ENCODE measurements at regions not wholly inside any gene's neighbourhood (a gene's known extent, or its start where the extent isn't known, plus 50 kb on each side); places are given as distances from the start of the nearest gene placed in this dataset.

DNA sequence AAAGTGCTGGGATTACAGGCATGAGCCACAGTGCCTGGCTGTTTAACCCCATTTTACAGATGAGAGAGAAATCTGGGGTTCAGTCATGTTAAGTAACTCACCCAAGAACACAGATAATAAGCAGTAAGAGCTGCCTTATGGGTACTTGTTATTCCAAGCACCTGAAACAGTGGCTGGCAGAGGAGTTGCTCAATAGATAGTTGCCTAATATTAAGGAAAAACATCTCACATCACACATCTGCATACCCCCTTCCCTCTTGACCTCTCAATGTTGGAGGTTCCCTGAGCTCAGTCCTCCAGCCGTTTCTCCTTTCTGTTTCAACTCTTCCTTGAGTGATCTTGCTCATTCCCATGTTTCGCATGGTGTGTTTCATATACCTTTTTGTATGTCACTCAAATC, 401.9 kb downstream of the KLF12 start:
- H3K27me3 ChIP-seq: no peaks in the 10 kb centered on the region
- TF ChIP-seq, protein P1, sequence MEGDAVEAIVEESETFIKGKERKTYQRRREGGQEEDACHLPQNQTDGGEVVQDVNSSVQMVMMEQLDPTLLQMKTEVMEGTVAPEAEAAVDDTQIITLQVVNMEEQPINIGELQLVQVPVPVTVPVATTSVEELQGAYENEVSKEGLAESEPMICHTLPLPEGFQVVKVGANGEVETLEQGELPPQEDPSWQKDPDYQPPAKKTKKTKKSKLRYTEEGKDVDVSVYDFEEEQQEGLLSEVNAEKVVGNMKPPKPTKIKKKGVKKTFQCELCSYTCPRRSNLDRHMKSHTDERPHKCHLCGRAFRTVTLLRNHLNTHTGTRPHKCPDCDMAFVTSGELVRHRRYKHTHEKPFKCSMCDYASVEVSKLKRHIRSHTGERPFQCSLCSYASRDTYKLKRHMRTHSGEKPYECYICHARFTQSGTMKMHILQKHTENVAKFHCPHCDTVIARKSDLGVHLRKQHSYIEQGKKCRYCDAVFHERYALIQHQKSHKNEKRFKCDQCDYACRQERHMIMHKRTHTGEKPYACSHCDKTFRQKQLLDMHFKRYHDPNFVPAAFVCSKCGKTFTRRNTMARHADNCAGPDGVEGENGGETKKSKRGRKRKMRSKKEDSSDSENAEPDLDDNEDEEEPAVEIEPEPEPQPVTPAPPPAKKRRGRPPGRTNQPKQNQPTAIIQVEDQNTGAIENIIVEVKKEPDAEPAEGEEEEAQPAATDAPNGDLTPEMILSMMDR (IDR thresholded peaks at IDR 0.05): no peak
- no peak overlapping the region for H3K27ac ChIP-seq
- no peak overlapping the region for H3K4me3 ChIP-seq
- no peaks in the 10 kb centered on the region for H3K9me3 ChIP-seq
- no peak for DNase-seq (ENCODE audit: low spot score)
- H3K36me3 ChIP-seq: no peaks in the 10 kb centered on the region
- no peaks in the 10 kb centered on the region for H3K4me1 ChIP-seq

DNA sequence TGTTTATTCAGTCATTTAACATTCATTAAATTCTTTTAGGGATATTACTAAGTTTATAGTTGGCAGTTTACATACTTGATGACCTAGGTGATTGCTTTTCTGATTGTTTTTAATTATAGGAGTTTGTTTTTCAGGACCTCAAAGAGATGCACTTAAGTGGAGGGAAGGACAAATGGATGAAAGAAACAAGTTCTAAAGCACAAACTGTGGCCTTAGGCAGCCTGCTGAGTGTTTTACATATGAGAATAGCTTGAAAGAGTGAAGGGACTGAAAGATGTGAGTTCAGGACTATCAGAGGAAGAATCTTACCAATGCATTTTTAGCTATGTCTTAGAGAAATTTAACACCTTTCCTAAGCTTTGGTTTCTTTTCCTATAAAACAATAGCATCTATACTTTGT, 402.6 kb downstream of the KLF12 start:
- TF ChIP-seq, protein P1 (IDR thresholded peaks at IDR 0.05): no peak
- no peaks in the 10 kb centered on the region for H3K27me3 ChIP-seq
- H3K36me3 ChIP-seq: no peaks in the 10 kb centered on the region
- no peak overlapping the region for H3K27ac ChIP-seq
- H3K4me3 ChIP-seq: no peak overlapping the region
- H3K4me1 ChIP-seq: no peaks in the 10 kb centered on the region
- no peaks in the 10 kb centered on the region for H3K9me3 ChIP-seq
- no peak for DNase-seq (ENCODE audit: low spot score)

DNA sequence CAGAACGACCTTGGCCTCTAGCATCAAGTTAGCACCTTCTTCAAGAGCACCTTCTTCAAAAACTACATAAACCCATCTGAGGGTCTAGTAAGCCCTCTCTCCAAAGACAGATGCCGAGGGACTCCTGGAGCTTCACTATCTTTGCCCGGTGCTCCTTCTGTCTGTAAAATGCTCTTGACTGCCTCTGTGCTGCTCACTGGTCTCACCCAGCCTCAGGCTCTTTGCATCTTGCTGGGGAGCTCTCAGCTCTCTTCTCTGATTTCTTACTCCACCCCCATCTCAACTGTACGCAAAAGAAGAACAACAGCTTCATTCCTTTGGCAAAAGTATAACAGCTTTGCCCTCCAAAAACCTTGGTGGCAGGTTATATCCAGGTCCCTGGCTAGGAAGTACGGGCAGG, 404.2 kb downstream of the KLF12 start:
- no peak for DNase-seq (ENCODE audit: low spot score)
- H3K36me3 ChIP-seq: no peaks in the 10 kb centered on the region
- H3K4me1 ChIP-seq: no peaks in the 10 kb centered on the region
- no peak overlapping the region for H3K4me3 ChIP-seq
- H3K27me3 ChIP-seq: no peaks in the 10 kb centered on the region
- TF ChIP-seq, protein P1 (IDR thresholded peaks at IDR 0.05): no peak
- no peak overlapping the region for H3K27ac ChIP-seq
- no peaks in the 10 kb centered on the region for H3K9me3 ChIP-seq

DNA sequence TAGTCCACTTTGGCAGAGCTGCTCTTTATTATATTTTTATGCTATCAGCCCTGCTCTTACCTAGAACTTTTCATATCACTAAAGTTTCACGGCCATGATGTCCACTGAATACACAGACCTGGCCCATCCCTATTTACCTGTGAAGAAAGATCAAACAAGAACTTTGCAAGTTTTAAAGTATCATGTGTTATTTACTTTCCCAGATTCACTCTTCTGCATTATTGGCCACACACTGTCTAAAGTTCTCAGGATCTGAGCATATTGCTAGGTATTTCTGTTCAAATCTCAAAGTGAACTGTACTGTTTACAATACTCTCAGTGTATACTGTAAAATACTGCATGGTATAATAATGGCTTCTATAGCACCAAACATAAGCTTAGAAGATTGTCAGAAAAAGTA, 405.2 kb downstream of the KLF12 start:
- no peak for DNase-seq (ENCODE audit: low spot score)
- TF ChIP-seq, protein P1 (IDR thresholded peaks at IDR 0.05): no peak
- Histone ChIP-seq H3K9me3 (no peaks in the 10 kb centered on the region), H3K27ac (no peak overlapping the region), H3K27me3 (no peaks in the 10 kb centered on the region), H3K4me1 (no peaks in the 10 kb centered on the region), H3K4me3 (no peak overlapping the region), H3K36me3 (no peaks in the 10 kb centered on the region)

DNA sequence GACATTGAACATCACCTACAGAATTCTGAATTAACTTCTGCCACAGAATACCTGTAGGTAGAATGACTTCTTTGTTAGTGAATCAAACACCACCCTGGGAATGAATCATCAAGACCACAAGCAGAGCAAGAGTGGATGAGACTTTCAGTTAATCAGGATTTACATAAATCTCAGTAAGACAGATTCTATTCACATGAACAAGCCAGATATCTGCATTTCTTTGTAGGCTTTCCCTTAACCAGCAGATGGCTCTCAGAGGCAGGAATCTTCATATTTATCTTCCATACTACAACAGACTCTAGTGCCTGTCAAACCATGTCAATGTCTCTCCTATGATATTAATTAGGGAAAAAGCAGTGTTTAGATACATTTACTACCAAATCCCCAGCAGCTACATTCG, 412.1 kb downstream of the KLF12 start:
- no peak for DNase-seq (ENCODE audit: low spot score)
- Histone ChIP-seq H3K27ac (no peak overlapping the region), H3K4me3 (no peak overlapping the region), H3K36me3 (no peaks in the 10 kb centered on the region), H3K9me3 (no peaks in the 10 kb centered on the region), H3K4me1 (peaks cover 0 to 11% of the 10 kb centered on the region in 2 donors), H3K27me3 (no peaks in the 10 kb centered on the region)
- TF ChIP-seq, protein P1 (IDR thresholded peaks at IDR 0.05): peak in 1 of 2 donors; percentile 23

DNA sequence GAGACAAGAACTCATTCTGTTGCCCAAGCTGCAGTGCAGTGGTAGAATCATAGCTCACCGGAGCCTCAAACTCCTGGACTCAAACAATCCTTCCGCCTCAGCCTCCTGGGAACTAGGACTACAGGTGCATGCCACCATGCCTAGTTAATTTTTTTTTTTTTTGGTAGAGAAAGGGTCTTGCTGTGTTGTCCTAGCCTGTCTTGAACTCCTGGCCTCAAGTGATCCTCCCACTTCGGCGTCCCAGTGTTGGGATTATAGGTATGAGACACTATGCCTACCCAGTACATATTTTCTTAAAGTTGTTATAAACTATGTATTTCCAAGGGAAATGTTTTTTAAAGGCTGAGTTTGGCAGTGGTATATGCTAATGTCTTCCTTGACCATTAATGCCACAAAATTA, 412.6 kb downstream of the KLF12 start:
- TF ChIP-seq, protein P1 (IDR thresholded peaks at IDR 0.05): no peak
- H3K27ac ChIP-seq: no peak overlapping the region
- peaks cover 0 to 11% of the 10 kb centered on the region in 2 donors for H3K4me1 ChIP-seq
- H3K36me3 ChIP-seq: no peaks in the 10 kb centered on the region
- H3K9me3 ChIP-seq: no peaks in the 10 kb centered on the region
- DNase-seq (ENCODE audit: low spot score): no peak
- H3K4me3 ChIP-seq: no peak overlapping the region
- no peaks in the 10 kb centered on the region for H3K27me3 ChIP-seq

Measured in right atrium auricular region (tissue), 2 donors.